ENCODE measurements at regions not wholly inside any gene's neighbourhood (a gene's known extent, or its start where the extent isn't known, plus 50 kb on each side); places are given as distances from the start of the nearest gene placed in this dataset.

DNA sequence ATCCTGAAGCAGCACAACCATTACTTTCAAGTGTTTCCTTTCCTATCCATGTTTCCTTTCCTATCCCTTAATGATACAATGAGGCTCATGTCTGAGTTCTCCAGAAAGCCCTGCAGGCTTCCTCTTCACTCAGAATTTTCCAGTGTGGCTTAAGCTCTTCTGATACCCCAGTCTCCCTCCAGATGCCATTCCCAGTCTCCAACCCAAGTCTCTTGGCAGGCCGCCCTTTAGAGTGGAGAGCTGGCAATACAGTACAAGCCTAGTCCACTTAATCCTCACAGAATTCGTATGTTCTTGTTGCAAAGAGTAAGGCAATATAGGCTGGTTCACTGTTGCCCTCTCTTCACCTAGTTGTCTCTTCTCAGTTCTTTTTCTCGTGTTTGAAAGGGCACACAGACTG lies 503.9 kb upstream of the MDFIC2 start:
- Histone ChIP-seq H3K27me3 (ENCODE audit: control insufficient read depth, low read length) (no peaks in the 10 kb centered on the region; the same call in 1 of the 2 replicates), H3K27ac (ENCODE audit: low read depth, low read length) (no peak overlapping the region), H3K4me1 (ENCODE audit: control insufficient read depth, low read length) (no peaks in the 10 kb centered on the region), H3K4me3 (ENCODE audit: low read length) (no peak overlapping the region), H3K9me3 (ENCODE audit: control insufficient read depth, insufficient read depth, low read length) (no peaks in the 10 kb centered on the region), H3K79me2 (ENCODE audit: control insufficient read depth, low read length) (no peaks in the 10 kb centered on the region), H4K20me1 (ENCODE audit: control insufficient read depth, insufficient read depth, low read depth, low read length) (no peaks in the 10 kb centered on the region), H3K36me3 (ENCODE audit: control insufficient read depth, low read length) (no peaks in the 10 kb centered on the region), H3K9me2 (replicated peaks; ENCODE audit: control insufficient read depth, low read length) (no peaks in the 10 kb centered on the region), H3F3A (ENCODE audit: control insufficient read depth, insufficient read depth) (no peaks in the 10 kb centered on the region), H3K4me2 (ENCODE audit: low read length) (no peak overlapping the region)
- no peak for TF ChIP-seq EZH2phosphoT487 (IDR thresholded peaks at IDR 0.05; ENCODE audit: borderline replicate concordance, low read length)
- TF ChIP-seq, protein P1, sequence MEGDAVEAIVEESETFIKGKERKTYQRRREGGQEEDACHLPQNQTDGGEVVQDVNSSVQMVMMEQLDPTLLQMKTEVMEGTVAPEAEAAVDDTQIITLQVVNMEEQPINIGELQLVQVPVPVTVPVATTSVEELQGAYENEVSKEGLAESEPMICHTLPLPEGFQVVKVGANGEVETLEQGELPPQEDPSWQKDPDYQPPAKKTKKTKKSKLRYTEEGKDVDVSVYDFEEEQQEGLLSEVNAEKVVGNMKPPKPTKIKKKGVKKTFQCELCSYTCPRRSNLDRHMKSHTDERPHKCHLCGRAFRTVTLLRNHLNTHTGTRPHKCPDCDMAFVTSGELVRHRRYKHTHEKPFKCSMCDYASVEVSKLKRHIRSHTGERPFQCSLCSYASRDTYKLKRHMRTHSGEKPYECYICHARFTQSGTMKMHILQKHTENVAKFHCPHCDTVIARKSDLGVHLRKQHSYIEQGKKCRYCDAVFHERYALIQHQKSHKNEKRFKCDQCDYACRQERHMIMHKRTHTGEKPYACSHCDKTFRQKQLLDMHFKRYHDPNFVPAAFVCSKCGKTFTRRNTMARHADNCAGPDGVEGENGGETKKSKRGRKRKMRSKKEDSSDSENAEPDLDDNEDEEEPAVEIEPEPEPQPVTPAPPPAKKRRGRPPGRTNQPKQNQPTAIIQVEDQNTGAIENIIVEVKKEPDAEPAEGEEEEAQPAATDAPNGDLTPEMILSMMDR (IDR thresholded peaks at IDR 0.05; ENCODE audit: low read depth, low read length, poor library complexity, severe bottlenecking), result no peak

DNA sequence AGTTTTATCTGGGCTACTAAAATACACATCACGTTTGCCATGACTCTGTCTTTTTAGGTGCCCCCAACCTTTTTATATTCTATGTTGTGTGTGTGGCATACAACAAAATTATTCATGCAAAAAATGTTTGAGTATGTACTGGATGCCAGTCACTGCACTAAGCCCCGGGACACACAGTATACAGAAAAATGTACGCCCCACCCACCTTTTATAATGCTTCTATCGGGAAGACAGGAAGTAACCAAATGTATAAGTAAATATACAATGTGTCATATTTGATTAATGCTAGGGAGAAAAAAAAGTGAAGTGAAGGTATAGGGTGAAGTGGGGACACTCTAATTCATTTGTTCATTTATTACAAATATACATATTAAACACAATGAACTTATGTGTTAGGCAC lies 503.4 kb upstream of the MDFIC2 start:
- H3K79me2 ChIP-seq (ENCODE audit: control insufficient read depth, low read length), result no peaks in the 10 kb centered on the region
- no peaks in the 10 kb centered on the region for H4K20me1 ChIP-seq (ENCODE audit: control insufficient read depth, insufficient read depth, low read depth, low read length)
- no peaks in the 10 kb centered on the region for H3F3A ChIP-seq (ENCODE audit: control insufficient read depth, insufficient read depth)
- H3K4me1 ChIP-seq (ENCODE audit: control insufficient read depth, low read length), result no peaks in the 10 kb centered on the region
- no peaks in the 10 kb centered on the region; the same call in 1 of the 2 replicates for H3K27me3 ChIP-seq (ENCODE audit: control insufficient read depth, low read length)
- TF ChIP-seq, protein P1 (IDR thresholded peaks at IDR 0.05; ENCODE audit: low read depth, low read length, poor library complexity, severe bottlenecking), result no peak
- TF ChIP-seq EZH2phosphoT487 (IDR thresholded peaks at IDR 0.05; ENCODE audit: borderline replicate concordance, low read length), result no peak
- H3K27ac ChIP-seq (ENCODE audit: low read depth, low read length), result no peak overlapping the region
- no peaks in the 10 kb centered on the region for H3K36me3 ChIP-seq (ENCODE audit: control insufficient read depth, low read length)
- no peaks in the 10 kb centered on the region for H3K9me2 ChIP-seq (replicated peaks; ENCODE audit: control insufficient read depth, low read length)
- H3K4me3 ChIP-seq (ENCODE audit: low read length), result no peak overlapping the region
- no peak overlapping the region for H3K4me2 ChIP-seq (ENCODE audit: low read length)
- no peaks in the 10 kb centered on the region for H3K9me3 ChIP-seq (ENCODE audit: control insufficient read depth, insufficient read depth, low read length)

DNA sequence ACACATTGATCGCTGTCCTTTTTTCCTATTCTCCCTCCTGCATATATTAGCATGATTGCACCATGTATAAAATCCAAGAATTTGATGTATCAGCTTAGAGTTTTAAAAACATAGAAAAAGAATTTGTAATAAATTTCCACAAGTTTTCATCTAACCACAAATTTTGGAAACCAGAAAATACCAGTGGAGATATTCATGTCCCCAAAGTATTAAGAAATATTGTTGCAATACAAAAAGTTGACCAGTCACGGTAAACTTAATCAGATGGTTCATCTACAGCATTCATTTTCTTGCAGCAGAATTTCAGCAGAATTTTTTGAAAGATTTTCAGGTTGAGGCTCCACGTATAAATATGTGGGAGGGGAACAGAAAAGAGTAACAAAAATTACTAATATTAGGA lies 500.9 kb upstream of the MDFIC2 start:
- no peaks in the 10 kb centered on the region for H3K9me2 ChIP-seq (replicated peaks; ENCODE audit: control insufficient read depth, low read length)
- H3F3A ChIP-seq (ENCODE audit: control insufficient read depth, insufficient read depth), result no peaks in the 10 kb centered on the region
- no peaks in the 10 kb centered on the region; the same call in 1 of the 2 replicates for H3K27me3 ChIP-seq (ENCODE audit: control insufficient read depth, low read length)

More for the DNA sequence above, 500.9 kb upstream of the MDFIC2 start:
- no peaks in the 10 kb centered on the region for H3K36me3 ChIP-seq (ENCODE audit: control insufficient read depth, low read length)
- no peak overlapping the region for H3K27ac ChIP-seq (ENCODE audit: low read depth, low read length)
- TF ChIP-seq, protein P1 (IDR thresholded peaks at IDR 0.05; ENCODE audit: low read depth, low read length, poor library complexity, severe bottlenecking), result no peak
- TF ChIP-seq EZH2phosphoT487 (IDR thresholded peaks at IDR 0.05; ENCODE audit: borderline replicate concordance, low read length), result no peak
- H3K4me3 ChIP-seq (ENCODE audit: low read length), result no peak overlapping the region
- H4K20me1 ChIP-seq (ENCODE audit: control insufficient read depth, insufficient read depth, low read depth, low read length), result no peaks in the 10 kb centered on the region
- no peak overlapping the region for H3K4me2 ChIP-seq (ENCODE audit: low read length)
- H3K79me2 ChIP-seq (ENCODE audit: control insufficient read depth, low read length), result no peaks in the 10 kb centered on the region
- H3K4me1 ChIP-seq (ENCODE audit: control insufficient read depth, low read length), result no peaks in the 10 kb centered on the region
- H3K9me3 ChIP-seq (ENCODE audit: control insufficient read depth, insufficient read depth, low read length), result no peaks in the 10 kb centered on the region

Measured in DOHH2 (cell line).